Adrenal gland (tissue), 5 donors: ENCODE measurements at regions not wholly inside any gene's neighbourhood (a gene's known extent, or its start where the extent isn't known, plus 50 kb on each side); places are given as distances from the start of the nearest gene placed in this dataset.

ENCODE experiments used
- POLR2A ChIP-seq, 2 donors: fragments of 450-650 bp; IDR thresholded peaks; one replicate each; pipeline ENCODE4 v1.6.1; 2017; ENCODE audit warnings: antibody characterized with exemption in 2 of 2, mild to moderate bottlenecking in 2 of 2, moderate library complexity in 1 of 2
- TF ChIP-seq, protein P1 (sequence below), 6 experiments: fragments of 450-650 bp in 4 of 6; fragments of 200-600 bp in 2 of 6; sonication (generic) in 1 of 6; IDR thresholded peaks; 1 replicate in 5 of 6; 2 replicates in 1 of 6; pipeline versions ENCODE4 v1.5.1 to v1.8.0; 2016 to 2021; ENCODE audit warnings: antibody characterized with exemption in 6 of 6, mild to moderate bottlenecking in 2 of 6, moderate library complexity in 1 of 6
- donor health status: DM: no; HTN: no; CAD: no.

DNA sequence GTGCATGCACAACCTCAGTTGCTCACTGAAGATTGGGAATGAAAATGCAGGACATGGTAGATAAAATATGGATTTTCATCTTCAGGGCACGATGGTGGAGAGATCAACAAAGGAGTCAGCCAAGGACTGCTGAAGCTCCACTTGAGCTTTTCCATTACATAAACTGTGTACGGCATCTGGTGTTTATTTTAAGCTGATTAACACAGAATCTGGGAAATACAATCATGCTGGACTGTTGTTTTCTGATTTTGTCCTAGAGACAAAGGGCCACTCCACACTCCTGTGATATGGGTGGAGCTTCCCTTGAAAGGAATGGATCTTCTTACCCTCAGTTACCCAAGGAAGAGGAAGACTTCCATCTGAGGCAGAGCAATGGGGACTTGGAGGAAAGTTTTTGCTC is 120.6 kb downstream of the SAMD9 start:
- TF ChIP-seq, protein P1, sequence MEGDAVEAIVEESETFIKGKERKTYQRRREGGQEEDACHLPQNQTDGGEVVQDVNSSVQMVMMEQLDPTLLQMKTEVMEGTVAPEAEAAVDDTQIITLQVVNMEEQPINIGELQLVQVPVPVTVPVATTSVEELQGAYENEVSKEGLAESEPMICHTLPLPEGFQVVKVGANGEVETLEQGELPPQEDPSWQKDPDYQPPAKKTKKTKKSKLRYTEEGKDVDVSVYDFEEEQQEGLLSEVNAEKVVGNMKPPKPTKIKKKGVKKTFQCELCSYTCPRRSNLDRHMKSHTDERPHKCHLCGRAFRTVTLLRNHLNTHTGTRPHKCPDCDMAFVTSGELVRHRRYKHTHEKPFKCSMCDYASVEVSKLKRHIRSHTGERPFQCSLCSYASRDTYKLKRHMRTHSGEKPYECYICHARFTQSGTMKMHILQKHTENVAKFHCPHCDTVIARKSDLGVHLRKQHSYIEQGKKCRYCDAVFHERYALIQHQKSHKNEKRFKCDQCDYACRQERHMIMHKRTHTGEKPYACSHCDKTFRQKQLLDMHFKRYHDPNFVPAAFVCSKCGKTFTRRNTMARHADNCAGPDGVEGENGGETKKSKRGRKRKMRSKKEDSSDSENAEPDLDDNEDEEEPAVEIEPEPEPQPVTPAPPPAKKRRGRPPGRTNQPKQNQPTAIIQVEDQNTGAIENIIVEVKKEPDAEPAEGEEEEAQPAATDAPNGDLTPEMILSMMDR (IDR thresholded peaks at IDR 0.05), result no peak
- TF ChIP-seq POLR2A (IDR thresholded peaks at IDR 0.05), result no peak
